ENCODE measurements at regions not wholly inside any gene's neighbourhood (a gene's known extent, or its start where the extent isn't known, plus 50 kb on each side); places are given as distances from the start of the nearest gene placed in this dataset.

GRCh38 chr20:5400164-5400762, 83.5 kb upstream of the PROKR2 start:
- in situ Hi-C loops (cut with HindIII; ENCODE audit: low pct_unique_long_range_greater_than_20kb, low sequenced_read_pairs) (no loop called here), intact Hi-C loops (cut with micrococcal nuclease; ENCODE audit: unreplicated experiment) (no loop called here)
- Histone ChIP-seq H3K27me3 (ENCODE audit: control insufficient read depth, insufficient read depth, low read length) (peaks cover 6% of the 10 kb centered on the region), H3K36me3 (ENCODE audit: control insufficient read depth, insufficient read depth, low read length) (no peaks in the 10 kb centered on the region), H3K4me1 (ENCODE audit: control insufficient read depth, insufficient read depth, low read length) (no peaks in the 10 kb centered on the region), H3K9me3 (ENCODE audit: control insufficient read depth, insufficient read depth, low read depth, low read length) (no peaks in the 10 kb centered on the region), H3K27ac (ENCODE audit: low read length) (no peak overlapping the region), H3K4me3 (ENCODE audit: low read depth in 2 of 2, low read length in 2 of 2) (no peak overlapping the region)
- CTCF ChIA-PET, result no interaction called here
- ATAC-seq, result no peak
- TF ChIP-seq, protein P1, sequence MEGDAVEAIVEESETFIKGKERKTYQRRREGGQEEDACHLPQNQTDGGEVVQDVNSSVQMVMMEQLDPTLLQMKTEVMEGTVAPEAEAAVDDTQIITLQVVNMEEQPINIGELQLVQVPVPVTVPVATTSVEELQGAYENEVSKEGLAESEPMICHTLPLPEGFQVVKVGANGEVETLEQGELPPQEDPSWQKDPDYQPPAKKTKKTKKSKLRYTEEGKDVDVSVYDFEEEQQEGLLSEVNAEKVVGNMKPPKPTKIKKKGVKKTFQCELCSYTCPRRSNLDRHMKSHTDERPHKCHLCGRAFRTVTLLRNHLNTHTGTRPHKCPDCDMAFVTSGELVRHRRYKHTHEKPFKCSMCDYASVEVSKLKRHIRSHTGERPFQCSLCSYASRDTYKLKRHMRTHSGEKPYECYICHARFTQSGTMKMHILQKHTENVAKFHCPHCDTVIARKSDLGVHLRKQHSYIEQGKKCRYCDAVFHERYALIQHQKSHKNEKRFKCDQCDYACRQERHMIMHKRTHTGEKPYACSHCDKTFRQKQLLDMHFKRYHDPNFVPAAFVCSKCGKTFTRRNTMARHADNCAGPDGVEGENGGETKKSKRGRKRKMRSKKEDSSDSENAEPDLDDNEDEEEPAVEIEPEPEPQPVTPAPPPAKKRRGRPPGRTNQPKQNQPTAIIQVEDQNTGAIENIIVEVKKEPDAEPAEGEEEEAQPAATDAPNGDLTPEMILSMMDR (IDR thresholded peaks at IDR 0.05), result no peak
- TF ChIP-seq REST (IDR thresholded peaks at IDR 0.05; ENCODE audit: insufficient read depth in 1 of 2, low read depth in 2 of 2, low read length in 1 of 2), result peak; percentile 79 to 84
- DNase-seq (ENCODE audit: low read depth, low spot score), result no peak
- POLR2A ChIA-PET, result no interaction called here
- no TSS peak for BruUV-seq (replicated peaks)

- in situ Hi-C loops (cut with HindIII; ENCODE audit: low pct_unique_long_range_greater_than_20kb, low sequenced_read_pairs), result no loop called here
- CTCF ChIA-PET, result no interaction called here
- BruUV-seq (replicated peaks), result no TSS peak
- Histone ChIP-seq H3K9me3 (ENCODE audit: control insufficient read depth, insufficient read depth, low read depth, low read length) (no peaks in the 10 kb centered on the region), H3K4me1 (ENCODE audit: control insufficient read depth, insufficient read depth, low read length) (no peaks in the 10 kb centered on the region), H3K4me3 (ENCODE audit: low read depth in 2 of 2, low read length in 2 of 2) (no peak overlapping the region), H3K36me3 (ENCODE audit: control insufficient read depth, insufficient read depth, low read length) (no peaks in the 10 kb centered on the region), H3K27ac (ENCODE audit: low read length) (no peak overlapping the region), H3K27me3 (ENCODE audit: control insufficient read depth, insufficient read depth, low read length) (peaks cover 6% of the 10 kb centered on the region)
- DNase-seq (ENCODE audit: low read depth, low spot score) (no peak), ATAC-seq (no peak)
- TF ChIP-seq, protein P1 (IDR thresholded peaks at IDR 0.05), result no peak
- TF ChIP-seq POLR2AphosphoS5 (IDR thresholded peaks at IDR 0.05; ENCODE audit: low read depth, low read length) (no peak), SIN3A (IDR thresholded peaks at IDR 0.05; ENCODE audit: borderline replicate concordance, insufficient read depth, low read depth, low read length) (no peak), REST (IDR thresholded peaks at IDR 0.05; ENCODE audit: insufficient read depth in 1 of 2, low read depth in 2 of 2, low read length in 1 of 2) (no peak), TCF7L2 (IDR thresholded peaks at IDR 0.05; ENCODE audit: low read depth, low read length) (no peak)
- intact Hi-C loops (cut with micrococcal nuclease; ENCODE audit: unreplicated experiment), result no loop called here
- POLR2A ChIA-PET, result no interaction called here
These were observed 80.6 kb upstream of the PROKR2 start for GRCh38 chr20:5397393-5397792.
